GM19035 (cell line): ENCODE measurements at regions not wholly inside any gene's neighbourhood (a gene's known extent, or its start where the extent isn't known, plus 50 kb on each side); places are given as distances from the start of the nearest gene placed in this dataset.

Experiments
- ATAC-seq: cut with Tn5 transposase; IDR thresholded peaks from one replicate; pipeline ENCODE4 v1.9.1; 2021; ENCODE audit not compliant: unreplicated experiment

DNA sequence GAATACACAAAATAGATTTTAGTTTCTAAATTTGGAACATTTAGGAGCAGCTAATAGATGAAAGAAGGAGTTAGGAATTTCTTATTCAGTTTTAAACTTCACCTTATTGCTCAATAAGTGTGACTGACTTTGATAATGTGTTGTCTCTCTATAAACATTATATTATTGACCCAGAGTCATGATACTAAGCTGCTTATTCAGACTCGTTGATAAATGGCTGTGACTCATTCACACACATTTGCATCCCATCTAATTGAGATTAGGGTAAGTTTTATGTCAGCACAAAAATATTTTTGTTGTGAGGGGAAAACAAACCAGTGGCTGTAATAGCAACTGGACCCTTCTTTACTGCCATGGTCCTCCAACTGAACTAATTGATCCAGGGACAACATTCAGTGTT is 137.6 kb downstream of the GOLIM4 start:
- no peak for ATAC-seq

DNA sequence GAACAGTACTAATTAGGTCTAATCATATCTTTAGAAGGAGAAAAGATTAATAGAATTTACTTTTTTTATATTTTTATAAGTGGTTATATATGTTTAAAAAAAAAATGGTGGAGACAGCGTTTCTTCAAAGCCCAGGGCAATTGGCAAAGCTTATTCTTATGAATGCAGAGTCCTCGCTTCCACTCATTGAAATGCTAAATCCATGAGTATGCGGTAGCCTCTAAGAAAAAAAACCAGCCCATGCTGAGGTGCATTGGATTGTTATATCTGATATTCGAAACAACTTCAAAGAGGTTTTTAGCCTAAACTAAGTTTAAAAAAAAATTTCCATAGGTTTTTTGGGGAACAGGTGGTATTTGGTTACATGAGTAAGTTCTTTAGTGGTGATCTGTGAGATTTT is 142.8 kb downstream of the GOLIM4 start:
- ATAC-seq, result no peak

DNA sequence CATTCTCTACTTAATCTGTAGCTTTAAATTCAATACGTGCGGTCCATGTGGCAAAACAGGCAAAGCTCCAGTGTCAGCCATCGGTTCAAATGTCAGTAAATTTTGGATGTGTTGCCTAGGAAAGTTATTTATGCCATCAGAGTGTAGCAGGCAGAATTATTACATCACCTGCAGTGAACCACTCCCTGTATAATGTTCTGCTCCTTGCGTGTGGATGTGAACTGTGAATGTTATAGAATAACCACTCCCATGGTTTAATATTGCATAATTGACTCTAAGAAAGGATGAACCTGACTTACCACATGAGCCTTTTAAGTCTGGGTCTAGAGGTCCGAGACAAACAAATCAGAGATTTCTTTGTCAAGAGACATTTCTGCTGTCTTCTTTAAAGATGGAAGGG is 145.5 kb downstream of the GOLIM4 start:
- no peak for ATAC-seq

DNA sequence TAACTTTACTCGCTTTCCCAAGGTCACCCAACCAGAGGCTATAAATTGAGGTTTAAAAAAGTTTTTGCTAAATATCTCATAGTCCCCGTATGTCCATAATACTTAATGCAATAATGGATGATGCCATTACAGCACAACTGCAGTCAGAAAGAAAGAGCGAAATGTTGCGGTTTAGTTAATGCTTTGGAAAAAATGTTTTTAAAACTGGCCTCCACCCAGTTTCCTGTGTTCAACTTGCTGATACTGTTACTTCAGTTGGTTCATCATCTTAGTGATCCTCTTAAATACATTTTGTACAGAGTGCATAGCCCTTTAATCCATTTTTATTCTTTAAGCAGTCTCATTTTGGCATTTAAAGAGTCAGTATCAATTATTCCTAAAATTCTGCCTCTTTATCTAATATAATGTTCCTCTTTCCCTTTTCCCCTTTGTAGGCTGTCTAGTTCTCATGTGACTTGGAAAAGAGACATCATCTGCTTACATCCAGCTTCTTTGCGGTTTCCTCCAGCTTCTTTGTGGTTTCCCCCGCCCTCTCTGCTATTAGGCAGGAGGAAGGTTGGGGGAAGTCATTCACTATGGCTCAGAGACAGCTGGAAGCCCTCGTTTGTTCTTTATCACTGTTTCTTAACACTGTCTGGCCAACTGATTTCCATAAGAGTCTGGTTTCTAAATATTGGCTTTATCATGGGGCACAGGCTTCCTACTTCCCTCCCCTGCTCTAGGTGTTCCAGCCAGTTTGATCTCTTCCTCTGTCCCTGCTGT is 154.3 kb downstream of the GOLIM4 start:
- ATAC-seq, result no peak

DNA sequence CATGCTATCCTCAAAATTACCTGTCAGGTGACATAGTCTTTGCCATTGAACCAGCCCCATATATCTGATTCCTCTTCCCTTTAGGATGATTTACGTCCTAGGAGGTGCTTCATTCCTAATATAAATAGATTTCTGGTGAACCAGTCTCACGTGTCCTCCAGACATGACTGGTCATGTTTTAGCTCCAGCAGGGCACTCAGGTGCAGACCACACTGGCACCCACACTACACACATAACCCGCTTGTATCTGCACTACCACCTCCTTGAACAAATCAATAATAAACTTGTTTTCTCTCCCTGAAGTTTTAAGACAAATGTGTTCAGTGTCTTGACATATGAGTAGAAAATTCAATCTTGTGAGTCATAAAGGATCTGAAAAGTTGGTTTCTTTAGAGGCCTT is 155.5 kb downstream of the GOLIM4 start:
- ATAC-seq, result no peak

DNA sequence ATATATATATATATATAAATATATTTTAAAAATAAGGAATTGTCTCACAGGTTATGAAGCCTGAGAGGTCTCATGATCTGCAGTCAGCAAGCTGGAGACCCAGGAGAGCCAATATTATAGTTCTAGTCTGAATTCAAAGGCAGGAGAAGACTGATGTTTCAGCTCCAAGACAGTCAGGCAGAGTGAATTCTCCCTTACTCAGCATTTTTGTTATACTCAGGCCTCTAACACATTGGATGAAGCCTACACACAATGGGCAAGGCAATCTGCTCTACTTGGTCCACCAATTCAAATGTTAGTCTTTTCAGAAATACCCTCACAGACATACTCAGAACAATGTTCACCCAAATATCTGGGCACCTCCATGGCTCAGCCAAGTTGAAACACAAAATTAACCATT is 157.2 kb downstream of the GOLIM4 start:
- no peak for ATAC-seq

DNA sequence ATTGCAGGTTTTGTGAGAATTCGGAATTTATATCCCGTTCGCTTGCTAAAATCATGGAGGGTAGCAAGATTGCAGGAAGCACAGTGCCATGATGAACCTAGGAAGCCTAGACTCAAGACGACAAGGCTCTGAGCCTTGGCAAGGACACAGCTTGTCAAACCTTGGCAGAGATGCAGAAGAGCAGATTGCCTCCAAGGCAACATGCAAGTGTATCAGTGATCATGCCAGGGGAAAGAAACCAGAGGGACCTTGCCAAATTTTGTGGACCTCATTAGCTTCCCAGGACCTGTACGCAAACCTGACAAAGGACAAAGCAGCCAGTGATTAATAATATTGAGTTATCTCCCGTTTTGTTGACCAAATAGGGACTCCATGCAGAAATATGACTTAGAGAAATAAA is 159.7 kb downstream of the GOLIM4 start:
- no peak for ATAC-seq

DNA sequence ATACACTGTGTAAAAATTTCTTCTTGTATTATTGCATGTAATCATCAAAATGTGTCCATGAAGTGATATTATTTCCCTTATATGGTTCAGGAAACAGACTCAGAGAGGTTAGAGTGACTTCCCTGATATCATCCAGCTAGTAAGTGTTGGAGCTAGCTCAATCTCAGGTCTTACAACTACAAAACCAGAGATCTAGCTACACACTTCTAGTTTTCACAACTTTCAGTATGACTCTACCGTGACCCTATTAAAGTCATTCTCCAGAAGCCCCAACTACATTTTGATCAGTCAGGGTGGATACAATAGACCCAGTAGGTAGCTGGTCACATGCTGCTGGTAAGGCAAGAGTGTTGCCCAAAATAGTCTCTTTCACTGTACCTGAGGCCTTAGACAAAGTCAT is 165.3 kb downstream of the GOLIM4 start:
- ATAC-seq, result no peak

DNA sequence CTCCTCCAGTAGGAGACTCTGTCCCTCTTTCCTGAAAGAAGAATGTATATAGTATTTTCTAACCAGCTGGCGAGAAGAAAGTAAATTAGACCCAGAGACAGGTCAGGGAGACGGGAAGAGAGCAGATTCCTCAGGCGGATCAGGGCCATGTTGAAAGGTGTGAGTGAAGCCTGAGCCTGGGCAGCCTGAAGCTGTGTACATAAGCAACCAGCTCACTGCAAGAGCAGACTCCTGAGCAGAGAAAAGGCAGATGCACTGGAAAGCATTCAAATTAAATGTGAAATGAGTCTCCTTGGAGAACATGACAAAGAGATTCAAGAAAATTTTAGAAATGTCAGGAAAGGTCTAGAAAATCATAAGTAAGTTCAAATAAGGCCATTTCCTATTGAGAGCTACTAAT is 165.8 kb downstream of the GOLIM4 start:
- ATAC-seq, result no peak

DNA sequence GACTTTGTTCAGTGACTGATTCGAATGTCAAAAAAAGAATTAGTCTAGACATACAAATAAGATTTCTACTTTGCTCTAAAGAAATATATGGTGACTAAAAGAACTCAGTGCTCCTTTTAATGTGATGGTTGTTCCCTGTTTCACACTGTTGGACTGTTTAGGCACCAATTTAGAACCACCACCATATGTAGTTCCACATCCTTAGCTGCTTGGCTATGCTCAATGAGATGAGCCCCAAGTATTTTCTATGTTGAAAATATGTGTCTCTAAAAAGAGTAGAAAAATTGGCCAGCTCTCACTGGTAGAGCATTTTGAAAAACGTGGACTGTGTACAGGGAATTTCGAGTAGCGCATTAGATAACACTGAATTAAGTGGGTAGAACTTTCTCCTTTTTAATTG is 167.3 kb downstream of the GOLIM4 start:
- no peak for ATAC-seq

DNA sequence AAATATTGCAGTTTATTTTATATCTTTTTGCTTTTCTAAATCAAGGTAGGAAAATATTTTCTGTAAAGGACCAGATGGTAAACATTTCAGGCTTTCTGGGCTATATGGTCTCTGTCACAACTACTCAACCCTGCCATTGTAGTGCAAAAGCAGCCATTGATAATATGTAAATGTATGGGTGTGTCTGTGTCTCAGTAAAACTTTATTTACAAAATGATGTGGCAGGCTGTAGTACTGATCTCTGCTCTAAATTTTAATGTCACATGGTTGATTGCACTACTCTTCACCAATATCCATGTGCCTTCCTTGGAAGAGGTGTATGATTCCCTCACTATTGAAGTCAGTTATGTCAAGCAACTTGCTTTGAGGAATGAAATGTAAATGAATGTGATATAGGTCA is 175.0 kb downstream of the GOLIM4 start:
- ATAC-seq, result no peak

DNA sequence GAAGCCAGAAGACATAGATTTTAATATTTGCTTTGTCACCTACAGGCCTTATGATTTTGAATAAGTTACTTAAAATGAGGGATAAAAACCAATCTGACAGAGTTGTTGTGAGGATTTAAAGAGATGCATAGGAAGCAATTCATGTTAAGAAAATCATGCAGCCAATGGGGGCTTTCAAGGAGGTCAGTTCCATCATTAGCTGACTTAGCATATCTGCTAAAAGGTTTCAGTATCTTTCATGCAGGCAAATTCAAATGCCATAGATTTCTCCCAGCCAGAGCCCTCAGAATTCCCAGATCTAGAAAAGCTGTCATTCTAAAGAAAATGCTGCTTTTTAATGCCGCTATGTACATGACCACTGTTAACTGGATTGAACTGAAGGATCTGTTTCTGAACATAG is 176.1 kb downstream of the GOLIM4 start:
- ATAC-seq, result no peak

DNA sequence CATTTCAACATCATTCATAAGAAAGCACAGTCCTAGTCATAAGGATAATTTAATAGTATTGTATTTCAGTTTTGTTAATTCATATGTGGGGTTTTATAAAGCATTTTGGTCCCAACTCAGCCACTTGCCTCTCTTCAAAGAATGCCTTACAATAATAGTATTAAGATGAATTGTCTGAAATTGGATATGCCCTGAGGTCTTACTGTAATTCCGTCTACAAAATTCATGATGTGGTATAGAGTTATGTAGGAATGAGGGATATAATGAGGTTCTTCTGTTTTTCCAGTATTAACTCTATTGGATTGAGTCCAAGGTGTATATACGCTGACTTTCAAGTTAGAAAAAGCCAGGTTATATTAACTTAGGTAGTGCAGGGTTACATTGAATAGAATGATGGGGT is 177.0 kb downstream of the GOLIM4 start:
- no peak for ATAC-seq

DNA sequence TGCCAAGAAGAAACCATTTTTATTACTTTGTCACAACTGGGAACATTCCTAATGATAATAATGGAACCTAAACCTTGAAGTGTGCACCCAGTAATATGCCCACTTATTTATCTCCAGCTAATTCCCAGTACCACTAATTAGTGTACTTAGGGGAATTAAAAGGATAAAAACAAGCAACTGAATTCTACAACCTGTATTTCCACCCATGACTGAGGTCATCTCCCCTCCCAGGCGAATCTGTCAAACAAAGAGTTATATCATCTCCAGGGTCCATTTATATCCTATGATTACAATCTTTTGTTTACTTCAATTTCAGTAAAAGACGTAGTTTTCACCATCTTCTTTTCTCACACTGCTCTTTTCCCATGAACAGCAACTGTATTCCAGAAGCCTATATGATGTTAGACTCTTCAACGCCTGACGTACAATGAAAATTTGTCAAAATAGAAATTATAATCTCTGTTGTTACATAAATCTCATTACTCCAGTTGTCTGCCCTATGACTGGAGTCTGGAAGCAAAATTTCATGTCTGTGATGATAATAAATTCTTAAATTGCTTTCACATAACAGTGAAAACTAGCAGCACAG is 177.6 kb downstream of the GOLIM4 start:
- no peak for ATAC-seq

DNA sequence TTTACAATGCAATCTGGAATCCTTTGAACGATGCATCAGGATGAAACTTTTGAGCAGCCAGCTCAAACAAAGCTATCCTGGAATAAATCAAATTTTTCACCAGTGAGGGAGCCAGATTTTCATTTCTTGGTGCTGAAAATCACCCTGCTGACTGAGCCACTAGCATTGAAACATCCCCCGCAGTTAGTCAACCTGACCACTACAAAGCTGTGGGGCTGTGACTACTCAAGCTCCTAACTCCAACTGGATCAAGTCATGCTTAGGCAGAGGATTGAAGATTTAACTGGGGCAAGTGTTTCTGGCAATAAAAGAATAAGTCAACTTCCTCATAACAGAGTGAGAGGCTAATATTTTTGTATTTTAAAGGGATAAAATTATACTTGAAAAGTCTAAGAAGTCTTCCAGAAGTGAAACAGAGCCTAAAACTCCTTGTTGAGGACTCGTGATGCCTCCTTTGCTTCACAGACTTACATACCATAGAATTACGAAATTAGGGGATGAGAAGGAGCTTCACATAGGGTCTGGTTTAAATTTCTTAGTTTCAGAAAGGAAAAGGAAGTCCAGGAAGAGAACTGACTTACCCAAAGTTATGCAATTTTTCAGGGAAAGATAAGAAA is 177.8 kb downstream of the SERPINI1 start:
- no peak for ATAC-seq

DNA sequence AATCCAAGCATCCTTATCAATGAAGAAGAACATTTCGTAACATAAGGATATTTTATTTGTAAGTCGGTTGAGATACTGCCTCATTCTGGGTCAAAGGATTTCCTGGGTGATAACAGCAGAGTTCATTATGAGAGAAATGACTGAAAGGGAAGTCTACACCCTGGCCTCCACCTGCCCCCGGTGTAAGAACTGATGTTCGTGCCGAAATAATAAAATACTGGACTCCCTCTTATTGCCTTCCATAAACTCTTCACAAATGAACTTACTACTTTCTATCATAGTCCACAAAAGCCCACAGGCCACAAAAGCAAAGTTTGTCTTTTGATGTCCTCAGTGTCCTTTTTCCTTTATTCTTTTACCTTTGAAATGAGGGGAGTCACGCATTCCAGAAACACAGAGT is 174.4 kb downstream of the SERPINI1 start:
- no peak for ATAC-seq

DNA sequence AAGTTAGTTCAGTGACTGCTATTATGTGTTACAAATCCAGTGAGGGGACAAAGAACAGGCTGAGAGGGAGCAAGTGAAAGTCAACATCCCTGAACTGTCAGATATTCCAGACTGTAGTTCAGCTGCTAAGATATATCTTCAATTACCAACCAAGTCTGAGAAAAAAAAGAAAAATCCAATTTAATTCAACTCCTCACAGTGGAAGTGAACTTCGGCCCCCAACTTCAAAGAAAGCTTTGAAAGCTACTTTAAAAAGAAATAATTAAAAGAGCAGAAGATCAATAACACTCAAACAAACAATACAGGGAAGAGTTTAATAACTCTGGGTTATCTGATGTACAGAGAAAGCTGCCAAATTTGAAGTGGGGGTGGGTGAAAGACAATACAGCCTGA is 174.0 kb downstream of the SERPINI1 start:
- ATAC-seq, result no peak

DNA sequence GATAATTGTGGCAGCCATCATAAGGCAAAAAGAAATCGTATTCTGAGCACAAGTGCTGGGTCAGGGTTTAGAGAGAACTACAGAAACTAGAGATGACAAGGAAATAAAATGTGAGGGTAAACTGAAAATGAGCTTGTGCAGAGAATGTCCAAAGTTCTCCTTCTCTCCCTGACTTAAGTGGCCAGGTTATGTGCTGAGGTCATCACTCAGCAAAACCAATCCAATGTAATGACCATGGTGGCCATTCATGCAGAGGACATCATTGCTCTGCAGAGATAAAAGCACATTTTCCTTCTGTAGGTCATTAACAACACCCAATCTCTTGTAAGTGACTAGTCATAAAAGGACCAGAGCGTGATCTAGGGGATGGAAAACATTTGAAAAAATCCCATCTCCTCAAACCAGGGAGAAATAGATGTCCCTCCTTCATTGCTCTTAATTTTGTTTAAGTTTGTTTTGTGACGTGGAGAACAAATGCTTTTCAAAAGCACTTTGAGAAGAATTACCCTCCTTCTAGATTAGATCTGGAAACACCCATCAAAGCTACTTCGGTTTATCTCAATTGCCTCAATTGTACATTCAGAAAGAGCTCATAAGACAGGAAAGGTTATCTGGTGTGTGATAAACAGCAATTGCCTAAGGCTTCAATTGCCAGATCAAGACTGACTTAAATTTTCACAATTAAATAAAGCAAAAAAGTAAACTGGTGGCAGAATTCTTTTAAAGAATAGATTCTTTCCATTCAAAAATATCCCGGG is 173.4 kb downstream of the SERPINI1 start:
- ATAC-seq, result no peak

DNA sequence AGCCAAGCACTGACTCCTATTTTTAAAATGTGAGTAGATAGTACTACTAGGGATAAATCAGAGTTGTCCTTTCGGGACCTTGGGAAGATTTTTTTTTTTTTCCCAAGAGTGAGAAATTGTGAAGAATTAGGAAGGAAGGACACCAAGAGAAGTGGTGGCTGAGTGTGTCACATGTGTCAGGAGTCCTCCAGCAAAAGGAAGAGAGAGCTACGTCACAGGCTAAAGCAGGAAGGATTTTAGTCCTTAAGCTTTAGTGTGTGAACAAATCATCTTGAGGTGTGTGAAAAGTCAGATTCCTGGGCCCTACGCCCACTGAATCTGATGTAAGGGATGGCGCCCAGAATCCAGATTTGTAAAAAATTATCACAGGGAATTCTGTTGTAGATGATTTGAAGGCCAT is 172.7 kb downstream of the SERPINI1 start:
- ATAC-seq, result no peak

DNA sequence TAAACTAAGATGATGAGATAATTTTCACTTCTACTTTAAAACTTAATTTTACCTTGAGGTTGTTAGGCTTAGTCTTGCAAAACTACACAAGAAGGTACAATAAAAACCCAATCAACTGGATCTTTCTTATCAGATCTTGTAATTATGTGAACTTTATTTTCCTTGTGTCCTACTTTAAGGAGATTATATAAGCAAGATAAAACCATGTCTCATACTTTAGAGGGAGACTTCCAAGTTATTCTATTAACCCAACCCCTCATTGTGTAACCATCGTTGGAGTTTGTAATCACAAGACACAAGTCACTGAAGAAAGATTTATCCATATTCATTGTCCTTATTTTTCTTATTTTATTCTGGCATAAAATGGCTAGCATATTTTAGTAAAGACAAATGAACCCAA is 165.6 kb downstream of the SERPINI1 start:
- no peak for ATAC-seq

DNA sequence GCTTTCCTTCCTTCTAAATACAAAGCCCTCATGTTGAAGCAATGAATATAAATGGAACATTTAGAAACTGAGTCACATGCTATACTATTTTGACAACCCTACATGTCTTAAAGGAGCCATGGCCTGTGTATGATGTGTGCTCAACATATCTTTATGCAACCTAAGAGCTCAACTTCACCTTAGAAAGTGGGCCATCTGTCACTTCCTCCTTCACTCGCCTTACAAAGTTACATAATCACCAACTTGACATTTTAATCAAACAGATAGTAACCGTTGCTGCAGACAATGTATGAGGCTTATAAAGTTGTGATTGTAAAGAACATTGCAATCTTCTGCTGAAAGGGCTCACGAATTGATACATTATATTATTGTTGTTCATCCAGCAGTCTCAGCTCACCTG is 163.6 kb downstream of the SERPINI1 start:
- ATAC-seq, result no peak

DNA sequence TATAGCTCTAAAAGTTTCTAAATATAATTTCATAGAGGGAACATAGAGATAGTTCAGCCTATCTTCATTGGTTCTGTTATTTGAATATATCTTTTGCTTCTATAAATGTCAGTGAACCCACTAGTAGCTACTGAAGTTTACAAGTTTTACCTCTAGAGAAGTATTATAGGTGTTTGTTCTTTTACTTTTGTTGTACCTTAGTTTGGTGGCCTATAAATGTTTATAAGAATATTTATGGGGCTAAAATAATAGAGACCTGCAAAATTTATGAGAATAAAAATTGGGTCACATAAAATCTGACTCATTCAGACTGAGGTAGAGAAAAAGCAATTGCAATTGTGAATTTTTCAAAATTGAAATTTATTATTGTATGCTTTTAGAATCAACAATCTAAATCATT is 162.6 kb downstream of the SERPINI1 start:
- ATAC-seq, result no peak
